ENCODE measurements at regions not wholly inside any gene's neighbourhood (a gene's known extent, or its start where the extent isn't known, plus 50 kb on each side); places are given as distances from the start of the nearest gene placed in this dataset.

DNA sequence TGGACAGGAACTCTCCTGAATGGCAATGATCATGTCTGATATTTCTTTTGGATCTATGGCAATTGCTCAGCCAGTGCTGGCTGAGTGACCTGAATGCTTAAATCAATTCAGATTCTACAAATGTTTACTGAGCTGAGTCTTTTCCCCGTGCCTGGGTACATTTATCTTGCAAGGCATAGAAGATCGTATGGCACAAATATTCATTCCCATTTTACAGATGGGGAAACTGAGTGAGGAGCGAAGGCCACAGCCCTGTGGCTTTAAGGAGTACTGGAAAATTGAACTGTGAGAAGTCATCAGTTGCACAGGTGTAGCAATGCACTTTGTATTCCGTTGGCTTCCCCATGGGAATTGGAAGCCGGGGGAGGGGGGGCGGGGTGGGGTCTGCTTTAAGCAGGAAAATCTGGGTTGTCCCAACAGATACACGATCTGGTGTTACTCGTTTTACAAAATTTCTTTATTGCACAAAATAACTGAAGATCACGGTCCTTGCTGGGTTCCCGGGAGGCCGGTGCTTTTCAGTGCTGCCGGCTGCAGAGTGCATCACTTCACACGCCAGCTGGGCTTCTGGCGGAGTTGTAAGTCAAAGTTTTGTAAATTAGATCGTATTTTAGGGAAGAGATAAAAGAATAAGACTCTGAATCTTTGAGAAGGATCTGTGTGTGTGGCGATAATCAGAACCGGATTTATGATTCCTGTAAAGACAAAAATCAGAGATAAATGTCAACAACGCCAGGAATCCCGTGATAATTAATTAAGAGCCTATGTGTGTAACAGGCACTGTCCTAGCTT is 75.0 kb upstream of the MAP1LC3B2 start:
- no peak for TF ChIP-seq EZH2 (IDR thresholded peaks at IDR 0.05)
- no peak for TF ChIP-seq POLR2AphosphoS5 (IDR thresholded peaks at IDR 0.05; ENCODE audit: borderline replicate concordance, low read depth, low read length)

Measured in SK-N-MC (cell line).